ENCODE measurements at regions not wholly inside any gene's neighbourhood (a gene's known extent, or its start where the extent isn't known, plus 50 kb on each side); places are given as distances from the start of the nearest gene placed in this dataset.
"Not testable (repeated sequence)": the region's sequence is repeated elsewhere in the genome, so short reads cannot be mapped to it uniquely, and the experiment has no call there.

GRCh38 chr1:120941066-120941465 lies 51.5 kb downstream of the PPIAL4A start:
- not testable (repeated sequence) for H3K4me3 ChIP-seq (ENCODE audit: insufficient read depth, low read length, poor library complexity, severe bottlenecking); H3K4me2 ChIP-seq (ENCODE audit: low read depth, low read length, poor library complexity, severe bottlenecking); H3K9me3 ChIP-seq (ENCODE audit: insufficient read depth, low read length); H3F3A ChIP-seq (ENCODE audit: insufficient read depth); H3K9me2 ChIP-seq (replicated peaks; ENCODE audit: insufficient read depth, low read length); H3K27me3 ChIP-seq (ENCODE audit: low read length); H4K20me1 ChIP-seq (ENCODE audit: low read depth, low read length); H2AFZ ChIP-seq (ENCODE audit: low read depth, low read length, severe bottlenecking); H3K27ac ChIP-seq (ENCODE audit: low read depth, low read length); H3K9ac ChIP-seq (ENCODE audit: low read length); H3K36me3 ChIP-seq (ENCODE audit: low read length); H3K79me2 ChIP-seq (ENCODE audit: insufficient read depth, low read length)

GRCh38 chr1:120941836-120942217 lies 52.3 kb downstream of the PPIAL4A start:
- H3K9ac ChIP-seq (ENCODE audit: low read length): peak overlapping the region; percentile 53
- not testable (repeated sequence) for H3K79me2 ChIP-seq (ENCODE audit: insufficient read depth, low read length); H3K9me2 ChIP-seq (replicated peaks; ENCODE audit: insufficient read depth, low read length); H3K27me3 ChIP-seq (ENCODE audit: low read length); H4K20me1 ChIP-seq (ENCODE audit: low read depth, low read length); H3K9me3 ChIP-seq (ENCODE audit: insufficient read depth, low read length); H3K36me3 ChIP-seq (ENCODE audit: low read length); H3F3A ChIP-seq (ENCODE audit: insufficient read depth)
- peak overlapping the region; percentile 65 for H3K4me2 ChIP-seq (ENCODE audit: low read depth, low read length, poor library complexity, severe bottlenecking)
- H2AFZ ChIP-seq (ENCODE audit: low read depth, low read length, severe bottlenecking): peak overlapping the region; percentile 77
- peak overlapping the region; percentile 44 for H3K4me3 ChIP-seq (ENCODE audit: insufficient read depth, low read length, poor library complexity, severe bottlenecking)
- H3K27ac ChIP-seq (ENCODE audit: low read depth, low read length): peak overlapping the region; percentile 29; the same call in 1 of the 2 replicates

- H3K9ac ChIP-seq (ENCODE audit: low read length): peak overlapping the region; percentile 53
- not testable (repeated sequence) for H3K9me2 ChIP-seq (replicated peaks; ENCODE audit: insufficient read depth, low read length); H3K9me3 ChIP-seq (ENCODE audit: insufficient read depth, low read length); H3K36me3 ChIP-seq (ENCODE audit: low read length); H3K79me2 ChIP-seq (ENCODE audit: insufficient read depth, low read length); H3K27me3 ChIP-seq (ENCODE audit: low read length); H4K20me1 ChIP-seq (ENCODE audit: low read depth, low read length); H3F3A ChIP-seq (ENCODE audit: insufficient read depth)
- H3K27ac ChIP-seq (ENCODE audit: low read depth, low read length): peak overlapping the region; percentile 29; the same call in 1 of the 2 replicates
- H3K4me3 ChIP-seq (ENCODE audit: insufficient read depth, low read length, poor library complexity, severe bottlenecking): peak overlapping the region; percentile 44
- peak overlapping the region; percentile 77 for H2AFZ ChIP-seq (ENCODE audit: low read depth, low read length, severe bottlenecking)
- H3K4me2 ChIP-seq (ENCODE audit: low read depth, low read length, poor library complexity, severe bottlenecking): peak overlapping the region; percentile 65
Measured at GRCh38 chr1:120942218-120942944, 52.8 kb downstream of the PPIAL4A start.

- not testable (repeated sequence) for H3K9ac ChIP-seq (ENCODE audit: low read length); H3K36me3 ChIP-seq (ENCODE audit: low read length); H3F3A ChIP-seq (ENCODE audit: insufficient read depth); H2AFZ ChIP-seq (ENCODE audit: low read depth, low read length, severe bottlenecking); H3K9me3 ChIP-seq (ENCODE audit: insufficient read depth, low read length); H3K4me3 ChIP-seq (ENCODE audit: insufficient read depth, low read length, poor library complexity, severe bottlenecking); H3K27me3 ChIP-seq (ENCODE audit: low read length); H3K9me2 ChIP-seq (replicated peaks; ENCODE audit: insufficient read depth, low read length); H3K4me2 ChIP-seq (ENCODE audit: low read depth, low read length, poor library complexity, severe bottlenecking); H3K79me2 ChIP-seq (ENCODE audit: insufficient read depth, low read length); H4K20me1 ChIP-seq (ENCODE audit: low read depth, low read length); H3K27ac ChIP-seq (ENCODE audit: low read depth, low read length)
Measured at GRCh38 chr1:120942945-120943319, 53.4 kb downstream of the PPIAL4A start.

- H3F3A ChIP-seq (ENCODE audit: insufficient read depth); H3K79me2 ChIP-seq (ENCODE audit: insufficient read depth, low read length); H3K27me3 ChIP-seq (ENCODE audit: low read length); H3K9me2 ChIP-seq (replicated peaks; ENCODE audit: insufficient read depth, low read length); H3K9me3 ChIP-seq (ENCODE audit: insufficient read depth, low read length); H2AFZ ChIP-seq (ENCODE audit: low read depth, low read length, severe bottlenecking); H4K20me1 ChIP-seq (ENCODE audit: low read depth, low read length); H3K4me3 ChIP-seq (ENCODE audit: insufficient read depth, low read length, poor library complexity, severe bottlenecking); H3K4me2 ChIP-seq (ENCODE audit: low read depth, low read length, poor library complexity, severe bottlenecking); H3K9ac ChIP-seq (ENCODE audit: low read length); H3K27ac ChIP-seq (ENCODE audit: low read depth, low read length); H3K36me3 ChIP-seq (ENCODE audit: low read length): not testable (repeated sequence)
Measured at GRCh38 chr1:120944691-120945090, 55.1 kb downstream of the PPIAL4A start.

- not testable (repeated sequence) for H3K27me3 ChIP-seq (ENCODE audit: low read length); H3K79me2 ChIP-seq (ENCODE audit: insufficient read depth, low read length); H3F3A ChIP-seq (ENCODE audit: insufficient read depth); H3K4me2 ChIP-seq (ENCODE audit: low read depth, low read length, poor library complexity, severe bottlenecking); H3K27ac ChIP-seq (ENCODE audit: low read depth, low read length); H3K9me3 ChIP-seq (ENCODE audit: insufficient read depth, low read length); H3K36me3 ChIP-seq (ENCODE audit: low read length); H3K9ac ChIP-seq (ENCODE audit: low read length); H3K9me2 ChIP-seq (replicated peaks; ENCODE audit: insufficient read depth, low read length); H3K4me3 ChIP-seq (ENCODE audit: insufficient read depth, low read length, poor library complexity, severe bottlenecking); H2AFZ ChIP-seq (ENCODE audit: low read depth, low read length, severe bottlenecking); H4K20me1 ChIP-seq (ENCODE audit: low read depth, low read length)
Measured at GRCh38 chr1:120945122-120945521, 55.6 kb downstream of the PPIAL4A start.

GRCh38 chr1:120947114-120947513 lies 57.5 kb downstream of the PPIAL4A start:
- H3K9me3 ChIP-seq (ENCODE audit: insufficient read depth, low read length); H3K36me3 ChIP-seq (ENCODE audit: low read length); H3K27me3 ChIP-seq (ENCODE audit: low read length); H3K9me2 ChIP-seq (replicated peaks; ENCODE audit: insufficient read depth, low read length); H2AFZ ChIP-seq (ENCODE audit: low read depth, low read length, severe bottlenecking); H3K9ac ChIP-seq (ENCODE audit: low read length); H3F3A ChIP-seq (ENCODE audit: insufficient read depth); H3K79me2 ChIP-seq (ENCODE audit: insufficient read depth, low read length); H3K4me3 ChIP-seq (ENCODE audit: insufficient read depth, low read length, poor library complexity, severe bottlenecking); H3K27ac ChIP-seq (ENCODE audit: low read depth, low read length); H3K4me2 ChIP-seq (ENCODE audit: low read depth, low read length, poor library complexity, severe bottlenecking); H4K20me1 ChIP-seq (ENCODE audit: low read depth, low read length): not testable (repeated sequence)

- not testable (repeated sequence) for H3K27me3 ChIP-seq (ENCODE audit: low read length); H3K27ac ChIP-seq (ENCODE audit: low read depth, low read length); H3K9ac ChIP-seq (ENCODE audit: low read length); H3K4me2 ChIP-seq (ENCODE audit: low read depth, low read length, poor library complexity, severe bottlenecking); H3K9me2 ChIP-seq (replicated peaks; ENCODE audit: insufficient read depth, low read length); H3F3A ChIP-seq (ENCODE audit: insufficient read depth); H3K4me3 ChIP-seq (ENCODE audit: insufficient read depth, low read length, poor library complexity, severe bottlenecking); H3K79me2 ChIP-seq (ENCODE audit: insufficient read depth, low read length); H4K20me1 ChIP-seq (ENCODE audit: low read depth, low read length); H3K36me3 ChIP-seq (ENCODE audit: low read length); H2AFZ ChIP-seq (ENCODE audit: low read depth, low read length, severe bottlenecking); H3K9me3 ChIP-seq (ENCODE audit: insufficient read depth, low read length)
Measured at GRCh38 chr1:120949724-120950123, 60.2 kb downstream of the PPIAL4A start.
